Mesenchymal stem cell (in vitro differentiated cells and primary cell): ENCODE measurements at regions not wholly inside any gene's neighbourhood (a gene's known extent, or its start where the extent isn't known, plus 50 kb on each side); places are given as distances from the start of the nearest gene placed in this dataset.

Experiments
- DNase-seq: peaks from one replicate; pipeline ENCODE4 v3.0.0-alpha.2; 2013
- H2AFZ ChIP-seq: one replicate; pipeline ENCODE4 v1.6.1; 2013; ENCODE audit warnings: low read depth, mild to moderate bottlenecking, control low read depth, inconsistent platforms, low read length, moderate library complexity
- H2AK5ac ChIP-seq: 2 replicates; pipeline ENCODE4 v1.6.1; 2013; ENCODE audit warnings: low read length, moderate library complexity, mild to moderate bottlenecking, inconsistent platforms; ENCODE audit not compliant: severe bottlenecking
- H2BK120ac ChIP-seq: one replicate; pipeline ENCODE4 v1.6.1; 2013; ENCODE audit warnings: low read depth, mild to moderate bottlenecking, inconsistent platforms, low read length, moderate library complexity
- H2BK12ac ChIP-seq, 2 experiments: one replicate each; pipeline ENCODE4 v1.6.1; 2013; ENCODE audit warnings: inconsistent platforms in 2 of 2, low read length in 2 of 2, mild to moderate bottlenecking in 2 of 2, moderate library complexity in 2 of 2, control low read depth in 1 of 2
- H2BK15ac ChIP-seq: one replicate; pipeline ENCODE4 v1.6.1; 2013; ENCODE audit warnings: mild to moderate bottlenecking, low read depth, inconsistent platforms; ENCODE audit not compliant: poor library complexity, severe bottlenecking
- H2BK5ac ChIP-seq: 2 replicates; pipeline ENCODE4 v1.6.1; 2013; ENCODE audit warnings: low read depth, mild to moderate bottlenecking, low read length, control low read depth, inconsistent platforms; ENCODE audit not compliant: poor library complexity, severe bottlenecking
- H3K14ac ChIP-seq, 2 experiments: one replicate each; pipeline ENCODE4 v1.6.1; 2013; ENCODE audit warnings: inconsistent platforms in 2 of 2, low read length in 2 of 2, control low read depth in 1 of 2, mild to moderate bottlenecking in 1 of 2, moderate library complexity in 1 of 2
- H3K18ac ChIP-seq, 2 experiments: one replicate each; pipeline ENCODE4 v1.6.1; 2013; ENCODE audit warnings: inconsistent platforms in 2 of 2, low read length in 2 of 2, control low read depth in 1 of 2, low read depth in 1 of 2, mild to moderate bottlenecking in 1 of 2
- H3K23ac ChIP-seq, 2 experiments: one replicate each; pipeline ENCODE4 v1.6.1; 2013; ENCODE audit warnings: inconsistent platforms in 2 of 2, low read length in 2 of 2, mild to moderate bottlenecking in 2 of 2, moderate library complexity in 2 of 2, control low read depth in 1 of 2
- H3K27ac ChIP-seq: 2 replicates; pipeline ENCODE4 v1.5.1; 2013; ENCODE audit warnings: mild to moderate bottlenecking, moderate library complexity, low read length, control low read depth, inconsistent platforms; ENCODE audit not compliant: poor library complexity, severe bottlenecking
- H3K27me3 ChIP-seq, 2 experiments: 2 replicates each; pipeline versions ENCODE4 v1.6.1 to v1.7.0; 2013; ENCODE audit warnings: low read length in 2 of 2, mild to moderate bottlenecking in 2 of 2, moderate library complexity in 2 of 2, control low read depth in 1 of 2, inconsistent platforms in 1 of 2; ENCODE audit not compliant: control insufficient read depth in 1 of 2, insufficient read depth in 1 of 2
- H3K36me3 ChIP-seq, 2 experiments: 2 replicates each; pipeline versions ENCODE4 v1.6.1 to v1.7.0; 2013; ENCODE audit warnings: low read length in 2 of 2, control low read depth in 1 of 2, inconsistent platforms in 1 of 2, low read depth in 1 of 2, mild to moderate bottlenecking in 1 of 2; ENCODE audit not compliant: insufficient read depth in 2 of 2, control insufficient read depth in 1 of 2
- H3K4ac ChIP-seq, 2 experiments: one replicate each; pipeline ENCODE4 v1.6.1; 2013; ENCODE audit warnings: inconsistent platforms in 2 of 2, low read length in 2 of 2, mild to moderate bottlenecking in 2 of 2, moderate library complexity in 2 of 2, control low read depth in 1 of 2, low read depth in 1 of 2
- H3K4me1 ChIP-seq: 2 replicates; pipeline ENCODE4 v1.6.1; 2013; ENCODE audit warnings: low read depth, low read length, control low read depth; ENCODE audit not compliant: control insufficient read depth, insufficient read depth
- H3K4me2 ChIP-seq: 2 replicates; pipeline ENCODE4 v1.6.1; 2013; ENCODE audit warnings: low read length, mild to moderate bottlenecking, inconsistent platforms; ENCODE audit not compliant: poor library complexity, severe bottlenecking
- H3K4me3 ChIP-seq, 2 experiments: 2 replicates each; pipeline versions ENCODE4 v1.5.1 to v1.7.0; 2013; ENCODE audit warnings: low read length in 2 of 2, mild to moderate bottlenecking in 2 of 2, control low read depth in 1 of 2, low read depth in 1 of 2; ENCODE audit not compliant: insufficient read depth in 1 of 2
- H3K79me1 ChIP-seq: replicated peaks from 2 replicates; pipeline ENCODE4 v1.6.1; 2013; ENCODE audit warnings: mild to moderate bottlenecking, control low read depth, low read length, inconsistent platforms; ENCODE audit not compliant: poor library complexity, severe bottlenecking
- H3K9ac ChIP-seq: 2 replicates; pipeline ENCODE4 v1.7.0; 2013; ENCODE audit warnings: mild to moderate bottlenecking, low read length, moderate library complexity
- H3K9me3 ChIP-seq: 2 replicates; pipeline ENCODE4 v1.7.0; 2013; ENCODE audit warnings: mild to moderate bottlenecking, low read length; ENCODE audit not compliant: control insufficient read depth
- H4K8ac ChIP-seq: one replicate; pipeline ENCODE4 v1.6.1; 2013; ENCODE audit warnings: inconsistent platforms, mild to moderate bottlenecking, low read length, moderate library complexity
- H4K91ac ChIP-seq: one replicate; pipeline ENCODE4 v1.6.1; 2013; ENCODE audit warnings: mild to moderate bottlenecking, low read length, inconsistent platforms
- WGBS: methylation state at CpG from one replicate; pipeline ENCODE4 v1.1.7; 2013; ENCODE audit warnings: mixed read lengths; 5-methylcytosine and 5-hydroxymethylcytosine counted together

DNA sequence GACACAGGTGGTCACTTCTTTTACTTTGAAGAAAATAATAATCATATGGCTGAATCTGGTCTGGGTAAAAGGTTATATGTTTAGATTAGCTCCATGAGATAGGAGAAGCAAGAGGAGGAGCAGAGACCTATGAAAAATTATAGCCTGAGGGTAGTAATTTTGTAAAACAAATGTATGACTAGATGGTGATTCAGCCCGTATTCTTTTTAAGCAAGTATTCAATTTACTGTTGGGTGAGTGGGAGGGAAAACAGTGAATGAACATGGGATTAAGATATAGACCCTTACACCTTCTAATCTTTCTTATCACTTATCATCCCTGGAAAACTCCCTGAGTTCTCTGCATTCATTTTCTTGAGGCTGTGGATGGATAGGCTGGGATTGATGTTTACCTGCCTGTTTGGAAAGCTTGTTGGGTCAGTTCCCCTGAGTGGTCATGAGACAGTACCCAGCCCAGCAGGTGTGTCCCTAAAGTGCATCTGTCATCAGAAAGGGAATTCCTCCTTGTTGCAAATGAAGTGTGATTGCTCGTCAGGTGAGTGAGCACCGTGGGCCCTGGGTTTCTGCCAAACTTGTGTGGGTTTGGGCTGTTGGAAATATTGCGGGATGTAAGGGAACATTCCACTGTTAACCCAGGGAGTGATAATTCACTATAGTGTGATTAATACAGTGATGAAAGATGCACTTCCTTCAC, 101.2 kb upstream of the GDNF start:
- H3K9me3 ChIP-seq: peaks cover 11% of the 10 kb centered on the region
- no peak overlapping the region for H2AK5ac ChIP-seq
- H2BK5ac ChIP-seq: no peak overlapping the region
- H3K27me3 ChIP-seq: peaks cover 0 to 42% of the 10 kb centered on the region in 2 experiments
- H3K9ac ChIP-seq: no peak overlapping the region
- no peak overlapping the region for H2BK12ac ChIP-seq
- no peak overlapping the region for H3K4ac ChIP-seq
- no peak overlapping the region for H3K4me2 ChIP-seq
- WGBS: 66% methylated on average over 3 of the region's 4 CpGs
- no peak overlapping the region for H2BK15ac ChIP-seq
- no peak overlapping the region for H3K23ac ChIP-seq
- H3K79me1 ChIP-seq: no peaks in the 10 kb centered on the region
- no peak overlapping the region for H3K27ac ChIP-seq
- no peak overlapping the region for H4K8ac ChIP-seq
- H3K4me1 ChIP-seq: no peaks in the 10 kb centered on the region
- no peaks in the 10 kb centered on the region for H3K36me3 ChIP-seq
- no peak overlapping the region for H3K4me3 ChIP-seq
- H4K91ac ChIP-seq: no peak overlapping the region
- DNase-seq: no peak
- H2BK120ac ChIP-seq: no peak overlapping the region
- H3K18ac ChIP-seq: no peak overlapping the region
- no peak overlapping the region for H3K14ac ChIP-seq
- H2AFZ ChIP-seq: no peak overlapping the region

DNA sequence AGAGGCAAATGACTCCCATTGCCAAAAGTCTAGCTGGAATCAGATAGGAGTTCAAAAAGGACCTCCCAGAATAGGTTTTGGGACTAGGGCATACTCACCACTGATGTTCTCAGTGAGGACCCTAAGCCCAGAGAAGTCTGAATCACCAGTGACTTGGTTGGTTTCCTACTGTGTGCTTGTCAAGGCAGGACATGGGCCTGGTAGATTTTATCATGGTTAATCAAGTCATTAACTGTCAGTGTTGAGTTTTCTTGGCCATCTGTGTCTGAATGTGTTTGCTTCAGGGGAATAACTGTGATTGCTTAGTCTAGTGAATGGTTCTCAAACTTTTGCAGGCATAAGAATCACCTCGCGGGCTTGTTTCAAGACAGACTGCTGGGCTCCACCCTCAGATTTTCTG, 99.0 kb upstream of the GDNF start:
- Histone ChIP-seq H2AFZ (no peak overlapping the region), H3K4me1 (no peaks in the 10 kb centered on the region), H3K23ac (no peak overlapping the region), H2BK12ac (no peak overlapping the region), H4K91ac (no peak overlapping the region), H3K4me3 (no peak overlapping the region), H3K14ac (no peak overlapping the region), H2BK5ac (no peak overlapping the region), H3K36me3 (no peaks in the 10 kb centered on the region), H2BK15ac (no peak overlapping the region), H4K8ac (no peak overlapping the region), H3K9ac (no peak overlapping the region), H3K79me1 (no peaks in the 10 kb centered on the region), H2BK120ac (no peak overlapping the region), H2AK5ac (no peak overlapping the region), H3K27me3 (peaks cover 4 to 48% of the 10 kb centered on the region in 2 experiments), H3K4ac (no peak overlapping the region), H3K18ac (no peak overlapping the region), H3K27ac (no peak overlapping the region), H3K9me3 (peaks cover 11% of the 10 kb centered on the region), H3K4me2 (no peak overlapping the region)
- WGBS: 92% methylated on average over 2 of the region's 2 CpGs
- DNase-seq: no peak

DNA sequence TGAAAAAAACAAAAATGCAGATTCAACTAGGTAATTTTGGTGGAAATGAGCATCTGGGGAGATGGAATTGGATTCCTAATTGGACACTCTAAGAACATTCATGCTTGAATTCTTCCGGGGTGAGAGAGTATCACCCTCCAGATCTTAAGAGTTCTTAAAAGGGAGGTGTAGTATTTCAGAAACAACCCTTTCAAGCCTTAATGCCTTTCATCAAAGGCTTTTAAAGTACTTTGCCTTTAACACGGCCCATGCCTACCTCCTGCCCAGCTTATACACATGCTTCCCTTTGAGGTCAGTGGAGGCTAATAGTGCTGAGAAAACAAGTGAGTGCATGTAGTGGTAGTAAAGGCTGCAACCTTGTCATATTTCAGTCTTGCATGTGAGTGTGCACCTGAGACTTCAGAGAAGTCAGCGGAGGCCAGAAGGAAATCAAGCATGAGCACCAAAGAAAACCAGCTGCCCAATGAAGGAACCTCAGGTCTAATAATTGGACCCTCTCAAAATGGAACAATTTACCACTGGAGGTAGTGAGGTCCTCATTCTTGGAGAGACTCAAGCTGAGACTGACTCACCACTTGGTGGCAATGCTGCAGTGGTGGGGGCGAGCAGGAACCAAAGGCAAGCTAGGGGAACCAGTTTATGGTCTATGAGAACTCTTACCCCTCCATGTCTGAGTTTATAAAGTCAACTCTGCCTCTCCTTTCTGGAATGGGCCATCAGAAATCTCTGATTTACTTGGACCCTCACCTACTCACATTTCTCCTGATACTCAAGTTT, 98.4 kb upstream of the GDNF start:
- H4K91ac ChIP-seq: no peak overlapping the region
- H3K36me3 ChIP-seq: no peaks in the 10 kb centered on the region
- H2AFZ ChIP-seq: no peak overlapping the region
- H3K9me3 ChIP-seq: peaks cover 11% of the 10 kb centered on the region
- no peak overlapping the region for H3K18ac ChIP-seq
- no peak overlapping the region for H3K27ac ChIP-seq
- H2BK120ac ChIP-seq: no peak overlapping the region
- no peak for DNase-seq
- H3K4ac ChIP-seq: no peak overlapping the region
- H2AK5ac ChIP-seq: no peak overlapping the region
- H3K4me2 ChIP-seq: no peak overlapping the region
- H2BK5ac ChIP-seq: no peak overlapping the region
- H3K23ac ChIP-seq: no peak overlapping the region
- no peak overlapping the region for H4K8ac ChIP-seq
- H3K9ac ChIP-seq: no peak overlapping the region
- H3K4me3 ChIP-seq: no peak overlapping the region
- peaks cover 8 to 54% of the 10 kb centered on the region in 2 experiments for H3K27me3 ChIP-seq
- 43% methylated on average over 1 of the region's 4 CpGs for WGBS
- no peak overlapping the region for H3K14ac ChIP-seq
- no peaks in the 10 kb centered on the region for H3K4me1 ChIP-seq
- H3K79me1 ChIP-seq: no peaks in the 10 kb centered on the region
- H2BK12ac ChIP-seq: no peak overlapping the region
- H2BK15ac ChIP-seq: no peak overlapping the region

DNA sequence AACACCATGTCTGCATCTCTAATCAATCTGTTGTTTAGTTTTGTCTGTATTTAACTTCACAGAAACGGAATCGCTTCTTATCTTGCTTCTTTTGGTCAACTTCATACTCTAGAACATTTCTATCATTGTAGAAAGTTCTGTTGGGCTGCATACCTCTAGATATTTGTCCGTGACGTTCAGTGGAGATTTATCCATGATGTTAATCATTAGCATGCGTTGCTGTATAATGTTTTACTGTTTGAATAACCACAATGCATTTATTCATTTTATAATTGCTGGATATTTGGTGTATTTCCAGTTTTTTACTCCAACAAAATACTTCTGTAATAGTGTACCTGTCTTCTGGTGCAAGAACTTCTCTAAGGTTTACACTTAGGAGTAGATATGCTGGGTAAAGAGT, 96.2 kb upstream of the GDNF start:
- H3K27ac ChIP-seq: no peak overlapping the region
- no peak overlapping the region for H3K4ac ChIP-seq
- no peak overlapping the region for H2AK5ac ChIP-seq
- no peak overlapping the region for H3K14ac ChIP-seq
- peaks cover 11% of the 10 kb centered on the region for H3K9me3 ChIP-seq
- peaks cover 10 to 46% of the 10 kb centered on the region in 2 experiments for H3K27me3 ChIP-seq
- H2BK120ac ChIP-seq: no peak overlapping the region
- no peaks in the 10 kb centered on the region for H3K36me3 ChIP-seq
- no peaks in the 10 kb centered on the region for H3K4me1 ChIP-seq
- no peak overlapping the region for H2BK5ac ChIP-seq
- no peak overlapping the region for H3K4me2 ChIP-seq
- no peak overlapping the region for H2BK12ac ChIP-seq
- H3K79me1 ChIP-seq: no peaks in the 10 kb centered on the region
- no peak overlapping the region for H3K9ac ChIP-seq
- no peak overlapping the region for H2BK15ac ChIP-seq
- H2AFZ ChIP-seq: no peak overlapping the region
- no peak overlapping the region for H3K4me3 ChIP-seq
- DNase-seq: no peak
- no peak overlapping the region for H3K23ac ChIP-seq
- H4K8ac ChIP-seq: no peak overlapping the region
- 85% methylated on average over 4 of the region's 5 CpGs for WGBS
- H3K18ac ChIP-seq: no peak overlapping the region
- no peak overlapping the region for H4K91ac ChIP-seq
